ENCODE measurements at regions not wholly inside any gene's neighbourhood (a gene's known extent, or its start where the extent isn't known, plus 50 kb on each side); places are given as distances from the start of the nearest gene placed in this dataset.
A peak's percentile ranks its signal among the peaks of the same experiment; 100 is the strongest.

DNA sequence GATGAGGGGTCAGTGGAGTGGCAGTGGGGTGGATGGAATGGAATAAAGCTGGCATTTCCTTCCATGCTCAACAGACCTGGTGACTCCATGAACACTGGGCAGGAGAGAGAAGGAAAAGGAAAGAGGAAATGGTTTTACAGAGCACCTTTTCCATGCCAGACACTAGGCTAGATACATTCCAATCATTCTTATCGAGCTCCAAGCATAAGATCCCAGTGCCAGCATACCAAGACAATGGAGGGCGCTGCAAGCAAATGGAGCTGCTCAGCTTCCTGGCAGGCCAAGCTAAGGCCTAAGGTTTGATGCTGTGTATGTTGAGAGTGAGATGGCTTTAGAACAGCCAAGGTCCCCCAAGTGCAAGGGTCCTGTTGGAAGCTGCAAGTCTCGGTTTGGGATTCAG lies 113.2 kb downstream of the HSPH1 start:
- DNase-seq, result no peak

DNA sequence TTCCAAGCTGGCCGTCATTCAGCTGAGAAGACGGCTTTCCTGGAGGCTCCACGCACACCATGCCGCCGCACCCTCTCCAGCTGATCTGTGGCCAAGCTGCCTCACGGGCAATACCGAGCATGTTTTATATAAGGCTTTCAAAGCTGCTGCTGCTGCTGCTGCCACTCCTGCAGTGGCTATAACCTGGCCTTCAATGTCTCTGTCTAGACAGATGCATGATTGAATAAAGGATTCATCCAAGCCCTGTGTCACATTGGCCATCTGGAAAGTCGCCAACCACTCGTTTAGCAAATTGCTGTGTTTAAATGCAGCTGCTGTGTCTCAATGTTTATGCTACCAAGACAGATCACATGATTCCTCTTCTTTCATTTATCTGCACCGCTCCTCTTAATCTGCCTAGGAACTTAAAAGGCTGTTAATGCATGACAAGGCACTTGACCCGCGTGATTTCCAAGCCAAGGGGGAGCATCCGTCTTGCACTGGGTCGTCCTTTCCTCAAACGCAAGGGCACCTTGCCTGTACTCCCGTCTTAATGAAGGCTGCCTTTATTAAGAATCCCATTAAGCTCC lies 114.3 kb downstream of the TEX26 start:
- DNase-seq, result no peak

DNA sequence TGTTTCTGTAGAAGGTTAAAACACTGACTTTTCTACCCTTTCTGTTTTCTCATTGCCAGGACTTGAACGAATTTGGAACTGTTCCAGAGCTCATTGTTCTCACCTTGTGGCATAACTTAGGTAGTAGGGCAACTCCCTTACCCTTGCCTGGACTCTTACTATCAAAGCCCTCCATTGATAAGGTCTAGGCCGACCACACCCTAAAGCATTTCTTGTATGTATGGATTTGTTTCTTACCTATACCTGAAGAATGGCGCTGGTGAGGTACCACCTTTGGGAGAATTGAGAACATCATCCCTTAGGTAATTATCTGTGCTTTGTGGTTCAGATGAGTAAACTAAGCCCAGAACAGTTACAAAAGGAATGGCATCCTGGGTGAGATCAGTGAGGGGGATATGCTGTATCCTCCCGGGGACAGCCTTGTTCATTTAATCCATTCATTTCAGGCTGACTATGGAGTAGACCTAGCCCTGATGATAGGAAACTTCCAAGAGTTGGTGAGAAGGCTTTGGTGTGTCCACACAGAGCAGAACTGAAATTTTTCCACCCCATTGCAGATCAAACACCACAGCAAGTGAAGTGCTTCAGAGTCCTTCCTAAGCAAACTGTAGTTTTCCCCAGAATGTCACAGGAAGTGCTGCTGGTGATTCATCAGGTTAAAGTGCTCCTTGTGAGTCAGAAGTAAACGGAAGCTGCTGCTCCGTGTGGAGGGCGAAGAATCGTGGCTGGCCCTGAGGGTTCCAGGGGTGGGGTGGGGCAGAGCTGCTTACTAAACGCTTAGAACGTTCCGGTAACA lies 113.0 kb downstream of the TEX26 start:
- peak; percentile 95 for DNase-seq

DNA sequence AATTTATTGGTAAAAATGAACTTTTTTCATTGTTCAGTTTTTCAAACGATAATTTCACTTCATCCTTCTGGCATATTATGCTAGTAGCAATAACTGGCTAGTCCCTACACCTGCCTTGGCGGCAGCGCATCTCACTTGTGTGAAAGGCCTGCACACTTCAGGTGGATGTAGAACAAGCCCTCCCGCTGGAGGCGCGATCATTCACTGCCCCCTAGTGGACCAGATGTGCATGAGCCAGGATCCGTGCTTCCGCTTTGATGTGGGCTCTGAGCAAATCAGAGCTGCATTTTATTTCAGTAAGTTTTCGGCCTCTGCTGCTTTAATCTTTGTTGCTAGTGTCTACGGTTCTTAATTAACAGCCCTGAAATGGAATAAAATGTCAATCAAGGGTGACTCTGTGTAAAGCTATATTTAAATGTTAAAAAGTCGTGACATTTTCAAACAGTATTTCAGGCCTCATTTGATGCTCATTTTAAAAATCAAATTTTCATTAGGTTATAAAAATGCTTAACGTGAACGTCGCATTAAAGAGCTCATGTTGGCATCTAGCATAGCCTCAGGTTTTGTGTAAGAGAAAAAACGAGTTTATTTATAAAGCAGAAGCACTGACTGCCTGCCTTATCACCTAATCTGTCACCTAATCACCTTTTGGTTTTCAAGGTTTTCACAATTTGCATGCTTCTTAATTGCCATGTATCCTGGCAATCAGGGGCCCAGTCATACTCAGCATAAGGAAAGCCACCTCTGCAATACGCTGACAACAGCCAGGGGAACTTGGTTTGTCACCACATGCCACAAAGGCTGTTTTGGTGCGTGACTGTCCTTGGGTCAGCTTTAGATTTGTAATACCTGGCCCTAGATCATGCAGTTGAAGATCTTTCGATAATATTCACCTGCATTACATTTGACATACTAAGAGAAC lies 112.2 kb downstream of the TEX26 start:
- DNase-seq, result peak; percentile 90

DNA sequence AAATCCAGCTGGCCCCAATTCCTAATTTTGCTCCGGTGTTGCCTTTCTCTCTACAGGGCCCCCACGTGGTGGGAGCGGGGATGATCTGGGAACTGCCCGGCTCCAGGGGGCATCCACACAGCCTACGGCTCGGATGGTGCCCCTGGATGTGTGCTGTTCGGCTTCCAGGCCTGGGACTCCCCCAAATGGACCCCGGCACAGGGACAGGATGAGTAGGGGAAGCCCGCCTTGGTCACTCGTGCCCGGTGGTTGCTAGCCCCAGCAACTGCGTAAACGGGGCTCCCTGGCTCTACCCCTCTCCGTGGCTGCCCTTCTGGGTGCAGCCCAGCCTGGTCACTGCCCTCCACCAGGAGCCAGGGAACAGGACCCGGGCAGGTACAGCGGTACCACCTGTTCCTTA lies 111.5 kb downstream of the TEX26 start:
- no peak for DNase-seq

DNA sequence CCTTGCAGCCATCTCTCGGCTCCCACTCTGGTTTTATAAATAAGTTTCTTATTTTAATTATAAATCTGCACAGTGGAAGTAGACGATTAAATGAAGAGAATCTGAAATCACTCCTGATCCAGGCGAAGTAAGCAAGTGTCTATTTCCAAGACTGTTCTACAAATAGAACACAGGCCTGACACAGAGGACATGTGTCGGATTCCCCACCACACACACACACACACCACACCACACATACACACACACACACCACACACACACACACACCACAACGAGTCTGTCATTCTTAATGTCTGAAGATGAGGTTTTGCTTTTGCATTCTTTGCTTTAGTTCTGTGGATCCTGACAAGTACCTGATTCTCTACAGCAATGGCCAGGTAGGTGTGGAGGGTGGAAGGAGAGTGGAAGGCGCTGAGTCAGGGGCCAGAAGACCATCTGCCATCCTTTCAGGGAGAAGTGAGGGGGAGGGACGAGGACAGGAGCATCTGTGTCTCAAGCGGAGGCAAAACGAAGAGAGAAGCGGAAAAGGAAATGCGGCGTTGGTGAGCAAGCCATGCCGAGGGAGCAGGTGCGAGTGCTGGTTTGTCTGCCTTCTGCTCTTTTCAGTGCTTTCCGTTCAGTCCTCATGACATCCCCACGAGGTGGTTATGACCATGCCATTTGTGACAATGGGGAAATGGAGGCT lies 110.2 kb downstream of the TEX26 start:
- DNase-seq, result peak; percentile 30

DNA sequence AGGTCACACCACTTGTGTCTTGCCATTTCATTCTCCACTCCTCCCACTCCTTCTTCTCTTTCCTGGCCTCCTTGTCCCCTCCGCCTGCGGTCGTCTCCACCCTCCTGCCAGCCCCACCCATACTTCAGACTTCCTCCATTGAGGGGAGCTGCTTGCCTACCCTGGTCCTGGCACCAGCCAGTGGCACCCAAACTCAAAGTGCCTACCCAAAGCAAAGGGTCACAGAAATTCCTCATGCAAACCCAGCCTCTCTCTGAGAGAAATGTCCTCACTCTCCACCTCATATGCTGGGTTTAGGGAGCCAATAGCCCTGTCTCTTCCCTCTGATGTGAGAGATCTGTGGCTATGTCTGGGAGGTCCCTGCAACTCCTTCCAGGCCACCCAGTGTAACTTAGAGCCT lies 109.6 kb downstream of the TEX26 start:
- DNase-seq, result no peak

DNA sequence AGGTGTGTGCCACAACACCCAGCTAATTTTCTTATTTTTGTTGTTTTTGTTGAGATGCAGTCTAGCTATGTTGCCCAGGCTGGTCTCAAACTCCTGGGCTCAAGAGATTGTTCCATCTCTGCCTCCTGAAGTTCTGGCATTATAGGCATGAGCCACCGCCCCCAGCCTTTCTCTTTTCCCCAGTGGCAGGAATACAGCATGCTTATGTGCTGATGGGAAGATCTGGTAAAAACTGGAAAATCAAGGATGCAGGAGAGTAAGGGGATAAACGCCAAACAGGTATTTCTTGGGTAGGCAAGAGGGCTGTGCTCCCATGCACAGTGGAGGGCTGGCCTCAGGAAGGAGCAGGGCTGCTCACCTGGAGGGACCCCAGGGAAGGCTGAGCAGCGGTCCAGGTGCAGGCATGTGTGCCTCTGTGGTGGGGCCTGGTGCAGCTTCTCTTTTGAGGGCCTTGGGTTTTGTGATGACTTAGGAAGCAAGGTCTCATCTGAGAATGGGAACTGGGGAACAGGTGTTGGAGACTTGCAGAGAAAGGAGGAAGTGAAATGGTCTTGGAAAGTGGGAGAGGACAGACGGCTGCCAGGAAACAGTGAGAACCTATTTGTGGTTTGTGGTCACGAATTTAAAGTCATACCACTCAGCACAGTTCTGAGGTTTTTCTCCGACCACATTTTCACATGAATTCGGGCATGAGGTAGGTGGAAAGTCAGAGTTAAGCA lies 106.5 kb downstream of the TEX26 start:
- DNase-seq, result peak; percentile 85

DNA sequence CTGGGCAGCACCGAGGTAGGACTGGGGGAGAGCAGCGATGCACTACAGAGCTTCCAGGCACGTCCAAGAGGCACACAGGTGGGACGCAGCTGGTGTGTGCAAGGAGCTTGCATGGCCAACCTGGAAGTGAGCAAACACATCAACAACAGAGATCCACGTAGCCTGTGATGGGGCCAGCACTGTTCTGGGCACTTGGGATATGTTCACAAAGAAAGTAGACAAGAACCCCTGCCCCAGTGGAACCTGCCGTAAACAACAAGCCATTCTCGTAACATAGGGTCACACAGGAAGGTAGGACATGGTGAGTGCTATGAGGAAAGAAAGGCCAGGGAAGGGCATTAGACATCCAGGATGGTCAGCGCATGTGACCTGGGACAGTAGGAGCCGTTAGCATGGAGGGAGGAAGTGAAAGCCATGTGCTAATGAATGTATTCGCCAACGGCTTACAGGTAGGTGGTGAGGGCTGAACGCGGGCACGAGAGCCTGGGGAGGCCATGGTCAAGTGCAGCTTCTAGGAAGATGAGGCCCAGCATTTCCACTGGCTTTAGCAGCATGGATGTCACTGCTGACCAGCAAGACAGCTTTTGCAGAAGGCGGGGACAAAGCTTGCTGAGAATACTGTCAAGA lies 105.5 kb downstream of the TEX26 start:
- DNase-seq, result no peak

DNA sequence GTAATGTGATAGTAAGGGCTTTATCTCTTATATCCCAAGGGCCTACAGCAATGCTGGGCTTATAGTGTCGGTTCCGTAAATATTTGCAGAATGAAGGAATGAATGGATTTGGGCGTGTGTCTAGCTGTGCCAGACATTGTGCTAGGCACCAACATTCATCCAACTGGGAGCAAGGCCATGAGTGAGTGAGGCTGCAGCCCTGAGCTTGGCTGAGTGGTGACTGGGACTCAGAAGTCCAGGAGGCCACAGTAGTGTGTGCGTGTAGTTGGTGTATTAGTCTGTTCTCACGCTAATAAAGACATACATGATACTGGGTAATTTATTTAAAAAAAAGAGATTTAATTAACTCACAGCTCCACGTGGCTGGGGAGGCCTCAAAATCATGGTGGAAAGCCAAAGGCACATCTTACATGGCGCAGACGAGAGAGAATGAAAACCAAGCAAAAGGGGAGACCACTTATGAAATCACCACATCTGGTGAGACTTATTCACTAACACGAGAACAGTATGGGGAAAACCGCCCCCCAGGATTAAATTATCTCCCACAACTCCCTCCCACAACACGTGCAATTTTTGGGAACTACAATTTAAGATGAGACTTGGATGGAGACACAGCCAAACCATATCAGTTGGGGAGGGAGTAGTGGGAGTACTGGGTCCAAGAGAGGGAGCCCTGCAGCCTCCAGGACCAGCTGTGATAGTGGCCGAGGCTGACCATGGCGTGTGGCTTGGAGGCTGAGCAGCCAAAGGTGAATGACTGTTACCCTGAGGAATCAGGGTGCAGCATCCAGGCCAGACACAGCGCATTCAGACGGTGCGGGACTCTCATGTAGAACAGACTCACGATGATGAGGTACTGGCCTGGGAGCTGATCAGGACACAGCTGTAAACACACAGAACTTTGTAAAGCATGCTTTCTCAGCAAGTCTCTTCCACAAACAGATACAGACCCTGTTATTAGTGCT lies 104.6 kb downstream of the TEX26 start:
- no peak for DNase-seq

DNA sequence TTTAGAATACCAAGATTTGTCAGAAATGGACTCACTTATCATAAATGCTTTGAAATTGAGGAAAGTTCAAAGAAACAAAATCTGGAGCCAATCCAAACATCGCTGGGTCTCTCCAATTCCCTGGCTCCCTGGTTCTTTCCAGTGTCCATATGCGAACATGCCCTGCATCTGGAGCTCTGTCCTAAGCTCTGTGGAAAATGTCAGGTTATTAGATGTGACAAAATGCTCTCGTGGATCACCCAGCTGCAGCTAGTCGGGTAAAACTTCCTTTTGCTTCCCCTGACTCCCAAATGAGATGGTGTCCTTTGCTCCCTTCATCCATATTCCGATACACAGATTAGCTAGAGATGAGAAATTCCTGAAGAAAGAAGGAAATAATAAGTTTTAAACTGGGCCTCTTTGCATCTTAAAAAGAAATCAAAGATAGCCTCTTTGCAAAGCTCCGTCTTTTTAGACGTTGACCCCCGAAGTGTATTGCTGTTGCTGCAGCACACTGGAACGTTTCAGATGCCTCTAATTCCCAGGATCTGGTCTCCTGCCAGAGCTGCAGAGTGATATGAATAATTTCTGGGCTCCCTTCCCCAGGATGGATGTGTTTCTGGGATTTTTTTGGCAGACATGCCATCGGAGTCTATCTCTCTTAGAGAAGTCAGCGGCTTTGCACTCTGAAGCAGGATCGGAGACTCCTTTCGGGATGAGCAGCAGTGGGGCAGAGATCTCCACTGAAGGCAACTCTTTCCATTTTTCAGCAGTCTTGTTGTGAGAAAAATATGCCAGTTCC lies 102.9 kb downstream of the TEX26 start:
- no peak for DNase-seq

DNA sequence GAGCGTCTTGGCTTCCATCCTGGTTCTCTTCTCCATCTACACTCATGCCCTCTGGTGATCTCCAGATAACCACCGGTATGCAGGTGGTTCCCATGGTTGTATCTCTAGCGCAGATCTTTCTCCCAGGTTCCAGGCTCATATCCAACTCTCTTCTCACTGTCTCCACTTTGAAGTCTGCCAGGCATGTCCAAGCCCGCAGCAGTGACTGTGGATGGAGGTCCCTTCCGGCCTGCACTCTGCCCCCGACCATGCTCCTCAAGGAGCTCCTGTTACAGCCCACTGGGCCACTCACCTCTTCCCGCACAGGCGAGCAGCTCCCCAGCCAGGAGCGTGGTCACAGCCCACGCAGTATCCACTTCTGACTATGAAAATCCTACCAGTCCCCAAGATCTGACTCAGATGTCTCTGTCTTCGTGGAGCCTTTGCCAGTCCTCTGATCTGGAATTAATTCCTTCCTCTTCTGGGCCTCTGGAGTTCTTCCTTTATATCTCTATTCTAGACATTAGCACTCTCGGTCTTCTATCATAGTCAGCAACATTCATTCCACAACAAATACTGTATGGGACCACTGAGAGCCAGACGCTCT lies 100.2 kb downstream of the TEX26 start:
- DNase-seq, result no peak

DNA sequence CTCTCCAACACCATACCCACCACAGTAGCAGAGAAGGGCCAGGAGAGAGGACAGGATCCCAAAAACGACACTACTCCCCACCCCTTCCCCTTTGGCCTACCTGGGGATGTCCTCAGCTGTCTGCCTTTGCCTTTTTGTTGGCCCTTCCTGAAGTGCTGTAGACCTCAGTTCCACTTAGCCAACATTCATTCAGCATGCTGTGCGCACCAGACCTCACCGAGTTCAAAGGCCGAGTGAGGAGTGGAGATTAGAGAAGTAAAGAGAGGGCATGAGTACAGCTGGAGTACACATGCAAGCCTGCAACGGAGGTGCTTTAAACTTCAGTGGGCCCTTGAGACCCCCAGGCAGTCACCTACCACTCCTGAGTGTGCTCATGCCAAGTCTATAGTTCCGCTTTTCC lies 99.0 kb downstream of the TEX26 start:
- DNase-seq, result no peak

DNA sequence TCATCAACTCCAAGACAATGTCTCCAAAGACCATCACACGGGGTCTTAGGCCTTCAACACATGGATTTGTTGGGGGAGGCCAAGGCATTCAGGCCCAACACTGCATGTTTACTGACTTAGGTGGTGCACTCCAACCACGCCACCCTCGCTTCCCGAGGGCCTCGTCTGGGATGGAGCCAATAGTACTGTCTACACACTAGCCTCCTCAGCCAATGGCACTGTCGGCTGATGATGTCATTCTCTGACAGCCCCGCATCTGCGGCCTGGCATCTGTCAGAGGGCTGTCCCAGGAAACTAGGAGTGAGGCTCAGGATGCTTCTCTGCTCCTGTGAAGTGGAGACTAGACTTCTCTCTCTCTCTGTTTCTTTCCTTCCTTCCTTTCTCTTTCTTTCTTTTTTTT lies 96.6 kb downstream of the TEX26 start:
- no peak for DNase-seq

DNA sequence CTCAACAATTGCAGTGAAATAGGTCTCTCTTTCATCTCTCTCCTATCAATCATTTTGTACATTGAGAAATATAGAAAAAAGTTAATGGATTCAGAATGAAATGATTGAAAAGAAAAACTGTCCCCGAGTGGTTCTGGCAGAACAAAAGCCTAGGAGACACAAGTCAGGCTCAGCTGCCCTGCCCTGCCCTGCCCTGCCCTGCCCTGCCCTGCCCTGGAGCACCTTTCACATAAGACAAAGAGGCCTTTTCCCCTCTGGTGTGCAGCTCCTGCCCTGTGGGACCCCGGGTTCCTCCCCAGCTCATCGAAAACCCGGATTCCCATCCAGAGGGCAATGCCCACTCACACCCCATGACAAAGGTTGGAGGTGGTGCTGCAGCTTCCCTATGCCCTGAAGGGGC lies 94.7 kb downstream of the TEX26 start:
- no peak for DNase-seq
